Naive B cell (primary cell): ENCODE measurements at regions not wholly inside any gene's neighbourhood (a gene's known extent, or its start where the extent isn't known, plus 50 kb on each side); places are given as distances from the start of the nearest gene placed in this dataset.

ENCODE experiments used
- ATAC-seq, 2 donors: fragments of 150-1000 bp; cut with Tn5 transposase; 2 replicates each; pipeline ENCODE4 v1.10.0; 2021; ENCODE audit warnings: low read depth in 2 of 2, mild to moderate bottlenecking in 2 of 2, moderate library complexity in 2 of 2
- DNase-seq: peaks from one replicate; pipeline ENCODE4 v3.0.0; 2022
- H3K27ac Mint-ChIP-seq, 6 donors: one replicate each; pipeline ENCODE4 v1.8.0; 2020 to 2022; ENCODE audit warnings: mild to moderate bottlenecking in 6 of 6, mixed read lengths in 6 of 6, moderate library complexity in 5 of 6, inconsistent platforms in 2 of 6
- H3K27me3 Mint-ChIP-seq, 3 donors: one replicate each; pipeline ENCODE4 v1.8.0; 2021 to 2022; ENCODE audit warnings: mixed read lengths in 3 of 3, mild to moderate bottlenecking in 1 of 3
- H3K36me3 Mint-ChIP-seq, 2 donors: one replicate each; pipeline ENCODE4 v1.8.0; 2020 to 2022; ENCODE audit warnings: mixed read lengths in 2 of 2, inconsistent platforms in 1 of 2, mild to moderate bottlenecking in 1 of 2
- H3K4me1 Mint-ChIP-seq, 3 donors: one replicate each; pipeline ENCODE4 v1.8.0; 2020 to 2022; ENCODE audit warnings: mixed read lengths in 3 of 3, inconsistent platforms in 1 of 3, mild to moderate bottlenecking in 1 of 3, moderate library complexity in 1 of 3
- H3K4me3 Mint-ChIP-seq, 8 donors: one replicate each; pipeline ENCODE4 v1.8.0; 2020 to 2022; ENCODE audit warnings: mild to moderate bottlenecking in 8 of 8, mixed read lengths in 8 of 8, moderate library complexity in 8 of 8, inconsistent platforms in 2 of 8
- H3K9me3 Mint-ChIP-seq, 7 donors: one replicate each; pipeline ENCODE4 v1.8.0; 2020 to 2022; ENCODE audit warnings: mixed read lengths in 7 of 7, mild to moderate bottlenecking in 5 of 7, inconsistent platforms in 2 of 7, moderate library complexity in 1 of 7

DNA sequence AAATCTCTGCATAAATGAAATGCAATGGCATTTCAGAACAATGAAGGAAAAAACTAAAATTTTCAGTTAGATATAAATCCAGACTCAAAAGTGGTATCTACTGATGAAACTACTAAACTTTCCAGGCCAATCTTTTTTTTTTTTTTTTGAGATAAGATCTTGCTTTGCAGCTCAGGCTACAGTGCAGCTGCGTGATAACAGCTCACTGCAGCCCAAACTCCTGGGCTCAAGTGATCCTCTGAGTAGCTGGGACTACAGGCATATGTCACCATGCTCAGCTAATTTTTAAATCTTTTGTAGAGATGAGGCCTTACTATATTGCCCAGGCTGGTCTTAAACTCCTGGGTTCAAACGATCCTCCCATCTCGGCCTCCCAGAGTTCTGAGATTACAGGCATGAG lies 1228.2 kb upstream of the ADGRL3 start:
- ATAC-seq, result no peak

DNA sequence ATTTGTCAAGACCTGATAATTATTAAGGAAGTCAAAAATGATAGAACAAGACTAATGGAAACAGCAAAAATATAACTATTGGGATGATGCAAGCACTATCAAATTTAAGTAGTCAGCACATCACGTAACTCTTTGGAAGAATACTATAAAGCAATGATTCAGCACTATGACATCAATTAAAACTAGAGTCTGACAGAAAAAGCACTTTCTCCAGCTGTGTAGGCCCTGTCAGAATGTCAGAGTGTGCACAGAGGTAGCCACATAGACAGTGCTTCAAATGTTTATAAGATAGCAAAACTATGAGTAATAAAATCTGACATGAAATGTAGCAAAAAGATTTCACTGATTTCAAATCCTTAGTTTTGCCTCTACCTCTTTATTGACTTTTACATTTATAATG lies 1226.6 kb upstream of the ADGRL3 start:
- H3K4me1 Mint-ChIP-seq, result no peaks in the 10 kb centered on the region
- ATAC-seq (no peak), DNase-seq (no peak)
- H3K27ac Mint-ChIP-seq, result no peak overlapping the region
- H3K36me3 Mint-ChIP-seq, result no peaks in the 10 kb centered on the region
- H3K27me3 Mint-ChIP-seq, result no peaks in the 10 kb centered on the region
- H3K9me3 Mint-ChIP-seq, result peaks cover 0 to 6% (median 0%) of the 10 kb centered on the region in 7 donors
- no peak overlapping the region for H3K4me3 Mint-ChIP-seq

More for the DNA sequence above, 1228.2 kb upstream of the ADGRL3 start:
- Mint-ChIP-seq H3K9me3 (peaks cover 0 to 6% (median 0%) of the 10 kb centered on the region in 7 donors), H3K4me1 (no peaks in the 10 kb centered on the region), H3K4me3 (no peak overlapping the region), H3K27me3 (no peaks in the 10 kb centered on the region), H3K27ac (no peak overlapping the region), H3K36me3 (no peaks in the 10 kb centered on the region)
- no peak for DNase-seq

DNA sequence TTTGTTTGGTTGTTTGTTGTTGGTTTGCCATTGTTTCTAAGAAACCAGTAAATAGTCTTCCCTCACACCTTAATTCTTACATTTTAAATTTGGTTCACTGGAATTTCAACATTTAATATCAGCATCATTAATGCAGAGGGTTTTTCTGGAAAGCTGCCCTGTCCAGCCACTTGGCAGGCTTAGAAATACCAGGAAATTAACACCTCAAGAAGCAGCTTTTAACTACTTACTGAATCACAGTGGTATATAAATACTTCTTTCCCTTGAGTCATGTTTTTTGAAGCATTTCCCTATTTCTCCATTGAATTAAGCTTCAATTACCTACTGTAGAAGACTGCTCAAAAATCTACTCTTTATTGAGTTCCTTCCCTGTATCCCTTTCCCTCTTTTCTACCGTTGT lies 1221.1 kb upstream of the ADGRL3 start:
- no peak overlapping the region for H3K4me3 Mint-ChIP-seq
- H3K36me3 Mint-ChIP-seq, result no peaks in the 10 kb centered on the region
- no peaks in the 10 kb centered on the region for H3K4me1 Mint-ChIP-seq

DNA sequence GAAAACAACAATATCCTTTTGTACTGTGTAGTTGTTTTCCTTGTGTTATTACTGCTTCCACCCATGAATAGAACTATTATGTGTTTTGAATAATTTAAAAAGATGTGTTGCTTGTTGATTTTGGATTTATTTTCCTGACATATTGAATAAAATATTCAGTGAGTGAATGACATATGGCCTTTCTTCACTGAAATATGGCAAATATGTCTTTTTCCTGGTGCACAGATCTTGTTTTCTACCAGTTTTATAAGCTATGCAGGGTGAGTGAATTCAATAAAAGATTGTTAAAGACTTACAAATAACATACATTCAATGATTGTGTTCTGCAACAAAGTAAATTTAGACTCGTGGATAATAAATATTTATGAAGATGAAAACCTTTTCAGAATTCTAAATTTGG lies 1216.3 kb upstream of the ADGRL3 start:
- Mint-ChIP-seq H3K36me3 (no peaks in the 10 kb centered on the region), H3K4me3 (no peak overlapping the region), H3K27me3 (no peaks in the 10 kb centered on the region), H3K27ac (no peak overlapping the region), H3K9me3 (peaks cover 0 to 27% (median 3%) of the 10 kb centered on the region in 7 donors), H3K4me1 (no peaks in the 10 kb centered on the region)
- DNase-seq (no peak), ATAC-seq (no peak)

More for the DNA sequence above, 1221.1 kb upstream of the ADGRL3 start:
- no peaks in the 10 kb centered on the region for H3K27me3 Mint-ChIP-seq
- H3K9me3 Mint-ChIP-seq, result peaks cover 0 to 27% (median 0%) of the 10 kb centered on the region in 7 donors
- ATAC-seq (no peak), DNase-seq (no peak)
- no peak overlapping the region for H3K27ac Mint-ChIP-seq

DNA sequence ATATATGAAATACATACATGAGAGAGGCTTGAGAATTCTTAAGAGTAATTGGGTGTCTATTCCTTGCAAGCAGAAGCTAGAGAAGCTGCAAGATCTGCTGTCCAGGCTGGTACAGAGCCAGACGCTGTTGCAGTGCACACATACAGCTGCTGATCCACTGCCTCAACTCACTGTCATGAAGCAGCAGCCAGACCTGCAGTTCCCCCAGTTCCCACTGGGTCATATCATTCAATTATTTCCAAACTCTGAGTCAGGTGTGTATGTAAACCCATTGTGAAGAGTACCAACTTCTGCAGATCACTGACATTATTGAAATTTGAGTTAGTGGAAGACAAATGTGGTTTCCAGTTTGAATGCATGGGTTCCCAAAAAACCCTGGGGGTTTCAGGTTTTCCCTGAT lies 1212.8 kb upstream of the ADGRL3 start:
- peaks cover 0 to 11% (median 3%) of the 10 kb centered on the region in 7 donors for H3K9me3 Mint-ChIP-seq
- ATAC-seq (no peak), DNase-seq (no peak)
- no peak overlapping the region for H3K27ac Mint-ChIP-seq
- H3K4me3 Mint-ChIP-seq, result no peak overlapping the region
- H3K4me1 Mint-ChIP-seq, result no peaks in the 10 kb centered on the region
- no peaks in the 10 kb centered on the region for H3K36me3 Mint-ChIP-seq
- no peaks in the 10 kb centered on the region for H3K27me3 Mint-ChIP-seq

DNA sequence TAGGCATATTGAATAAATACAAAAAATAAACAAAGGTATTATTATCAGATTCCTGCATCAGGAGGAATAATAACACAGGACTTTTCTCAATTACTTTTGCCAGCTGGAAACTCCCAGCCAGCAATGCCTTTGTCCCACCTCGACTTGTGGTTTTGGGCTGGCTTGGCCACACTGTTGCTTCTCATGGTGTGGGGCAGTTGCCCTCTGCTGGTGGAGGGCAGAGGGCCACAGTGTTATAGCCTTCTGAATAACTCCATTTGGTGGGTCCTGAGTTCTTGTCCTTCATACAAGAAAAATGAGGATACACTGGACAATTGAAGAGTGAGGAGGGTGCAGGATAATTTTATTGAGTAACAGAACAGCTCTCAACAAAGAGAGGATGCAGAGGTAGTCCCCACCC lies 1206.0 kb upstream of the ADGRL3 start:
- no peak for ATAC-seq
- DNase-seq, result no peak
- Mint-ChIP-seq H3K27me3 (no peaks in the 10 kb centered on the region), H3K36me3 (no peaks in the 10 kb centered on the region), H3K27ac (no peak overlapping the region), H3K9me3 (peaks cover 5 to 40% (median 17%) of the 10 kb centered on the region in 7 donors), H3K4me1 (no peaks in the 10 kb centered on the region), H3K4me3 (no peak overlapping the region)

DNA sequence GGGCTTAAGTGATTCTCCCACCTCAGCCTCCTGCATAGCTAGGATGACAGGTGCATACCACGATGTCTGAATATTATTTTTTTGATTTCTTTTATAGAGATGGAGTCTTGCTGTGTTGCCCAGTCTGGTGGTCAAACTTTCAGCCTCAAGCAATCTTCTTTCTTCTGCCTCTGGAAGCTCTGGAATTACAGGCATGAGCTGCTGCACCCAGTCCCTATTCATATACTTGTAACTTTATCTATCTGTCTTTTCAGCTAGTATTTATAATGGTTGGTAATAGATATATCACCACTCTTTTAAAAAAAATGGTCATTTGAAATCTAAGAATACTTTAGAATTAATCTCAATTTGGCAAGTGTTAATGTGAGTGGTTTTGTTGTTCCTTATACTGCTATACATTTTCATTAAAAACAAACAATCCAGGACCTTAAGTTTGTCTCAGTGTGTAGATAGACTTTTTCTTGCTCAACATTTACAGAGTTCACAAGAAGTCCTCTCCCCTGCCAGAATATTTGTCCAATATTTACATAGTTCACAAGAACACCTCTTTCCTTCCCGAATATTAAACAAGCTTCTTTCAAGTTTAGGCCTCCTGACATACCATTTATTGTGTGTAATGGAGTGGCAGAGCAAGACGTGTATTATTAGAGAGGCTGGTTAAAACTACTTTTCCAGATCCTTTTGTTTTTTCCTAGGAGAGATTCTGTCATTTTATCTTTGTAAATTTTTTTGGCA lies 1197.4 kb upstream of the ADGRL3 start:
- no peaks in the 10 kb centered on the region for H3K36me3 Mint-ChIP-seq
- no peak overlapping the region for H3K27ac Mint-ChIP-seq
- H3K9me3 Mint-ChIP-seq, result peaks cover 0 to 9% (median 4%) of the 10 kb centered on the region in 7 donors
- no peaks in the 10 kb centered on the region for H3K27me3 Mint-ChIP-seq
- no peak overlapping the region for H3K4me3 Mint-ChIP-seq
- no peaks in the 10 kb centered on the region for H3K4me1 Mint-ChIP-seq
- no peak for DNase-seq
- no peak for ATAC-seq

DNA sequence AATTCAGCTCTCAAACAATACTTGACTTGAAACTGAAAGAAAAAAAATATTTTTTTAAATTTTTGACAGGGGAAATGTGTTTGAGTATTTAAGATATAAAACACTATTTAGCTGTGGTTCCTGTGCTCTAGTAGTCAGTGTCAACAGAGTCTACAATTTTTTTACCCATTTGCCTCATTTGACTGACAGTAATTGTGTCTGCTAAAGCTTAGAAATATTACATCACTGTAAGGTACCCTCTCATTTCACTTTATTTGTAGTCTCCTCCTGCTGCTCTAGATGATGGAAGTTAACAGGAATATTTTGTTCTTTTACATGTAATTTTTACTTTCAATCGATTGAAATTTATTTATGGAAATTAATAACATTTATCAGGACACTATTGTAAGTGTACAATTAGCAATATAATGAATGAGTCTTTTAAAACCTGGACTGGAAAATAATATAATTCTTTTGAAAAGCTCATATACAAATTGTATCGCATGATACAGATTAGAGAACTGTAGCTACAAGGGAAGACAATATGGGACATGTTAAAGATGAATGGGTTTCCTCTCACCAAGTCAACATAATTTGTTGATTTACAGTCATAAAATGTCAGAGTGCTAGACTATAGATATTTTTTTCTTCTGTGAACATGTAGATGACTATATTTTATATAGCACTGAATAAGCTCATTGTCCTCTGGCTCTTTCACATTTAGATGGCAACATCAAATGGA lies 1186.5 kb upstream of the ADGRL3 start:
- Mint-ChIP-seq H3K4me1 (no peaks in the 10 kb centered on the region), H3K27ac (no peak overlapping the region), H3K9me3 (peaks cover 0 to 3% (median 0%) of the 10 kb centered on the region in 7 donors), H3K27me3 (no peaks in the 10 kb centered on the region), H3K36me3 (no peaks in the 10 kb centered on the region), H3K4me3 (no peak overlapping the region)
- ATAC-seq (no peak), DNase-seq (no peak)

DNA sequence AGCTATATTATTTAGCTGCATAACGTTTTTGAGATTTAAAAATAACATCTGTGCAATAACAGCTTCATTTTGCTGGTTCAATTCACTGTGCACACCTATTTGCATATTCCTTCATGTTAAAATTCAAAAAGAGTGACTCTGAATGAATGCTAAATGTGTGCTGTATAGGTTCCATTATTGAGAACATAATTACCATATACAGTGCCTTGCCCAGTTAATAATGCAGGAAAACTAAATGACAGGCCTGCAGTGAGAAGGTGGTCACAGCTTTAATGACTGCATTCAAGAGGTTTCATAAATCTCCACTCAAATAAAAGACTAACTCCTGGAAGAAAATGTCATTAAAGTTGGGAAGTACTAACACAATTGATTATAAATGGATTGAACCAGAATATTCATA lies 1183.2 kb upstream of the ADGRL3 start:
- Mint-ChIP-seq H3K4me3 (no peak overlapping the region), H3K27me3 (no peaks in the 10 kb centered on the region), H3K36me3 (no peaks in the 10 kb centered on the region), H3K4me1 (no peaks in the 10 kb centered on the region), H3K27ac (no peak overlapping the region), H3K9me3 (no peaks in the 10 kb centered on the region)
- DNase-seq, result no peak
- ATAC-seq, result no peak

DNA sequence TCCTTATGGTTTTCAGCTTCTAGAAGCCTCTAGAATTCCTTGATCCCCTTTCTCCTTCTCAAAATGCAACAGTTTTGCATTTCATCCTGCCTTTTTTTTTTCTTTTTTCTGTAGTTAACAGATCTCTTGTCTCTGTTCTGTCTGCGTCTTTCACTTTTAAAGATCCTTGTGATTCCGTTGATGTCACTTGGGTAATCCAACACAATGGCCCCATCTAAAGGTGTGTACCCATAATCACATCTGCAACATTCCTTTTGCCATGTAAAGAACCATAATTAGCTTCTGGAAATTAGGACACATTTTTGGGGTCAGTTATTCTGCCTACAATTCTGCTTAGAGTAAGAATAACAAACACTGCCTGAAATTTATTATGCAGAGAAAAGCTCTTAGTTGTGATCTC lies 1180.9 kb upstream of the ADGRL3 start:
- Mint-ChIP-seq H3K4me3 (no peak overlapping the region), H3K9me3 (no peaks in the 10 kb centered on the region), H3K27me3 (no peaks in the 10 kb centered on the region), H3K36me3 (no peaks in the 10 kb centered on the region), H3K4me1 (no peaks in the 10 kb centered on the region), H3K27ac (no peak overlapping the region)
- no peak for ATAC-seq
- DNase-seq, result no peak

DNA sequence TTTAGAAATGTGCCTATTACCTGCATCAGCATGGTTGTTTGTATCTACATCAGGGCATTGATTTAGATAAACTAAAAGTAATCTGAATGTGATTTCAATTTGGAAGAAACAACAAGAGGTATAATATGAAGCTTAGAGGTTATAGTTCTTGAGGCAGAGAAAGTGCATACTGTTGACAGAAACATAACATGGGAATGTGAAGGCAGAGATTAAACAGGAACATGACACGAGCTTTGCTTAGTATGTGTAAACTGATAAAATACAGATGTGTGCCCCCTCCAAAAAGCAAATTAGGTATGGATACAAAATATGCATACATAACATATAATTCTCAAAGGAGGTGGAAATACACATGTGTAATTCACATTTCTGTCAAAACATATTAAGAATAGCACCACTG lies 1180.2 kb upstream of the ADGRL3 start:
- H3K27ac Mint-ChIP-seq, result no peak overlapping the region
- no peaks in the 10 kb centered on the region for H3K9me3 Mint-ChIP-seq
- ATAC-seq, result no peak
- H3K4me1 Mint-ChIP-seq, result no peaks in the 10 kb centered on the region
- DNase-seq, result no peak
- no peaks in the 10 kb centered on the region for H3K36me3 Mint-ChIP-seq
- H3K4me3 Mint-ChIP-seq, result no peak overlapping the region
- no peaks in the 10 kb centered on the region for H3K27me3 Mint-ChIP-seq

DNA sequence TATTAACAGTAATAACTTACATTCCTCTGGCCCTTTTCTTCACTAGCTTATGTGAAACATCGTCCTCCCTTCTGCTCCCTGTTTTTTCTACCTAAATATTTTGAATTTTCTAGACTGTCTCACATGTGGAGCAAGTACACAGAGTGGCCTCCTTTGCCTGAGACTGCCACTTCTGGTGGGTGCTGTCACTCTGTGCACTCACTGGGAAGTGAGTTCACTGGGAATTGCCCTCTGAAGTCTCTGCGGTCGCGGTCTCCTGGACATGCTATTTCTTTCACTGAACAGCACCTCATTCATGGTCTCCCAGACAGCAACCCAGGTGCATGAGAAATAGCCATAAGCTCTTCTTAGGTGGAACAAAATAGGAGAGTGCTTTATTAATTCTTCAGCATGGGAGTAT lies 1179.7 kb upstream of the ADGRL3 start:
- ATAC-seq, result no peak
- Mint-ChIP-seq H3K9me3 (no peaks in the 10 kb centered on the region), H3K4me1 (no peaks in the 10 kb centered on the region), H3K27ac (peak overlapping the region in 1 of 6 donors; percentile 31), H3K27me3 (no peaks in the 10 kb centered on the region), H3K4me3 (no peak overlapping the region), H3K36me3 (no peaks in the 10 kb centered on the region)
- no peak for DNase-seq

DNA sequence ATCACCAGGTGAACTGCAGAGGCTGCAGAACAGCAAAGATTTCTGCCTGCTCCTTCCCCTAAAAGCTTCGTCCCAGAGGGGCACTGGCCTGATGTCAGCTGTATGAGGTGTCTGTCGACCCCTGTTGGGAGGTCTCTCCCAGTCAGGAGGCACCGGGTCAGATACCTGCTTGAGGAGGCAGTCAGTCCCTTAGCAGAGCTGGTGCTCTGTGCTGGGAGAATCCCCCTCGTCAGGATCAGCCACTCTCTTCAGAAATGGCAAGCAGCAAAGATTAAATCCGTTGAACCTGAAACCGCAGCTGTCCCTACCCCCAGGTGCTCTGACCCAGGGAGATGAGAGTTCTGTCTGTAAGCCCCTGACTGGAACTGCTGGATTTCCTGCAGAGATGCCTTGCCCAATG lies 1166.3 kb upstream of the ADGRL3 start:
- no peaks in the 10 kb centered on the region for H3K36me3 Mint-ChIP-seq
- DNase-seq (no peak), ATAC-seq (no peak)
- no peaks in the 10 kb centered on the region for H3K4me1 Mint-ChIP-seq
- no peak overlapping the region for H3K4me3 Mint-ChIP-seq
- peaks cover 0 to 5% (median 0%) of the 10 kb centered on the region in 7 donors for H3K9me3 Mint-ChIP-seq
- H3K27me3 Mint-ChIP-seq, result no peaks in the 10 kb centered on the region
- H3K27ac Mint-ChIP-seq, result no peak overlapping the region

DNA sequence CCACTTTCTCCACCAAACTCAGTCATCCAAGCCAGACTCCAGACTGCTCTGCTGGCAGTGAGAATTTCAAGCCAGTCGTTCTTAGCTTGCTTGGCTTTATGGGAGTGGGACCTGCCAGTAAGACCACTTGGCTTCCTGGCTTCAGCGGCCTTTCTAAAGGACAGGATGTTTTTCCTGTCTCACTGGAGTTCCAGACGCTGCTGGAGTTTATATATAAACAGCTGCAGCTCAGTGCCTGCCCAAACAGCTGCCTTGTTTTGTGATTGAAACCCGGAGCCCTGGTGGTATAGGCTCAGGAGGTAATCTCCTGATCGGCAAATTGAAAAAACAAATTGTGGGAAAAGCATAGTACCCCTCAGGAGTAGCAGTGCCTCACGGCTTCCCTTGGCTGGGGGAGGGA lies 1165.8 kb upstream of the ADGRL3 start:
- H3K4me3 Mint-ChIP-seq, result no peak overlapping the region
- H3K4me1 Mint-ChIP-seq, result no peaks in the 10 kb centered on the region
- no peaks in the 10 kb centered on the region for H3K36me3 Mint-ChIP-seq
- peaks cover 0 to 5% (median 0%) of the 10 kb centered on the region in 7 donors for H3K9me3 Mint-ChIP-seq
- no peak for ATAC-seq
- H3K27me3 Mint-ChIP-seq, result no peaks in the 10 kb centered on the region
- H3K27ac Mint-ChIP-seq, result no peak overlapping the region
- no peak for DNase-seq
